Upper lobe of left lung (tissue), 6 donors: ENCODE measurements at regions not wholly inside any gene's neighbourhood (a gene's known extent, or its start where the extent isn't known, plus 50 kb on each side); places are given as distances from the start of the nearest gene placed in this dataset.
"Not testable (repeated sequence)": the region's sequence is repeated elsewhere in the genome, so short reads cannot be mapped to it uniquely, and the experiment has no call there.

Source experiments
- ATAC-seq, 2 donors: fragments of 200-7000 bp; cut with Tn5 transposase; one replicate each; pipeline ENCODE4 v1.9.1; 2022; ENCODE audit warnings: mild to moderate bottlenecking in 2 of 2, moderate library complexity in 2 of 2; ENCODE audit not compliant: low FRiP score in 2 of 2
- DNase-seq, 2 donors: peaks; one replicate each; pipeline ENCODE4 v3.0.0-alpha.2; 2019 to 2020
- H3K27ac ChIP-seq, 4 donors: fragments of 200-600 bp; sonication (generic); one replicate each; pipeline ENCODE4 v1.5.1; 2016 to 2019
- H3K27me3 ChIP-seq, 4 donors: fragments of 200-600 bp; sonication (generic); one replicate each; pipeline ENCODE4 v1.5.1; 2017 to 2019
- H3K36me3 ChIP-seq, 4 donors: fragments of 200-600 bp; sonication (generic); one replicate each; pipeline ENCODE4 v1.5.1; 2016 to 2019
- H3K4me1 ChIP-seq, 4 donors: fragments of 200-600 bp; sonication (generic); one replicate each; pipeline ENCODE4 v1.5.1; 2018 to 2019
- H3K4me3 ChIP-seq, 4 donors: fragments of 200-600 bp; sonication (generic); one replicate each; pipeline ENCODE4 v1.5.1; 2017 to 2019; ENCODE audit warnings: mild to moderate bottlenecking in 2 of 4, moderate library complexity in 1 of 4
- H3K9me3 ChIP-seq, 4 donors: fragments of 200-600 bp; sonication (generic); one replicate each; pipeline ENCODE4 v1.5.1; 2018 to 2019
- CTCF ChIP-seq, 6 experiments: fragments of 450-650 bp in 4 of 6; fragments of 200-600 bp in 2 of 6; sonication (generic) in 2 of 6; IDR thresholded peaks; one replicate each; pipeline ENCODE4 v1.5.1; 2016 to 2019; ENCODE audit warnings: antibody characterized with exemption in 6 of 6
- EP300 ChIP-seq, 4 donors: sonication (generic); formaldehyde crosslinking; IDR thresholded peaks; one replicate each; pipeline ENCODE4 v1.5.1; 2017; ENCODE audit warnings: antibody characterized with exemption in 4 of 4, control low read depth in 2 of 4
- POLR2A ChIP-seq, 4 donors: fragments of 450-650 bp; IDR thresholded peaks; one replicate each; pipeline ENCODE4 v1.5.1; 2016 to 2017; ENCODE audit warnings: antibody characterized with exemption in 4 of 4, mild to moderate bottlenecking in 2 of 4
- POLR2AphosphoS5 ChIP-seq, 2 donors: sonication (generic); formaldehyde crosslinking; IDR thresholded peaks; one replicate each; pipeline ENCODE4 v1.5.1; 2017; ENCODE audit warnings: antibody characterized with exemption in 2 of 2
- WGBS, 2 donors: methylation state at CpG; one replicate each; pipeline ENCODE4 v1.1.5; 2017 to 2018; 5-methylcytosine and 5-hydroxymethylcytosine counted together
- donor health status: DM: no; HTN: no; CAD: no; lungs with moderate emphysema.
- donor health status: DM: no; HTN: yes; CAD: no; lungs with severe emphysema.

GRCh38 chr18:44579028-44579702, 101.5 kb upstream of the SETBP1 start:
- no peak for DNase-seq
- WGBS, 2 donors: 86% methylated on average over 9 of the region's 9 CpGs
- Histone ChIP-seq H3K4me3 (no peak overlapping the region), H3K27ac (no peak overlapping the region), H3K27me3 (no peaks in the 10 kb centered on the region), H3K4me1 (no peaks in the 10 kb centered on the region), H3K36me3 (no peaks in the 10 kb centered on the region), H3K9me3 (no peaks in the 10 kb centered on the region)
- TF ChIP-seq POLR2AphosphoS5 (IDR thresholded peaks at IDR 0.05) (no peak), EP300 (IDR thresholded peaks at IDR 0.05) (no peak), POLR2A (IDR thresholded peaks at IDR 0.05) (no peak), CTCF (IDR thresholded peaks at IDR 0.05) (peak; percentile 13 to 48 (median 34))
- no peak for ATAC-seq

- H3K4me3 ChIP-seq: no peak overlapping the region
- no peaks in the 10 kb centered on the region for H3K9me3 ChIP-seq
- WGBS, 2 donors: 65 to 73% methylated on average over 7 of the region's 7 CpGs
- ATAC-seq (no peak), DNase-seq (no peak)
- TF ChIP-seq EP300 (IDR thresholded peaks at IDR 0.05): no peak
- no peak for TF ChIP-seq CTCF (IDR thresholded peaks at IDR 0.05)
- TF ChIP-seq POLR2A (IDR thresholded peaks at IDR 0.05): no peak
- no peak overlapping the region for H3K27ac ChIP-seq
- H3K36me3 ChIP-seq: no peaks in the 10 kb centered on the region
- no peaks in the 10 kb centered on the region for H3K4me1 ChIP-seq
- H3K27me3 ChIP-seq: no peaks in the 10 kb centered on the region
Observed at GRCh38 chr18:44579745-44580144, 100.9 kb upstream of the SETBP1 start.

- H3K4me1 ChIP-seq: no peaks in the 10 kb centered on the region
- H3K4me3 ChIP-seq: no peak overlapping the region
- DNase-seq: no peak
- H3K27me3 ChIP-seq: no peaks in the 10 kb centered on the region
- no peak for TF ChIP-seq CTCF (IDR thresholded peaks at IDR 0.05)
- no peak for ATAC-seq
- WGBS, 2 donors: 58 to 61% methylated on average over 2 of the region's 2 CpGs
- H3K36me3 ChIP-seq: no peaks in the 10 kb centered on the region
- H3K27ac ChIP-seq: no peak overlapping the region
- no peaks in the 10 kb centered on the region for H3K9me3 ChIP-seq
Observed at GRCh38 chr18:44580159-44580558, 100.5 kb upstream of the SETBP1 start.

GRCh38 chr18:44580782-44581181, 99.9 kb upstream of the SETBP1 start:
- not testable (repeated sequence) for H3K9me3 ChIP-seq, H3K27ac ChIP-seq, H3K27me3 ChIP-seq, H3K4me1 ChIP-seq, H3K36me3 ChIP-seq, H3K4me3 ChIP-seq, ATAC-seq
- 96 to 98% methylated on average over 11 to 21 of the region's 28 CpGs for WGBS, 2 donors
- DNase-seq: peak in 1 of 2 donors; percentile 80

- TF ChIP-seq POLR2AphosphoS5 (IDR thresholded peaks at IDR 0.05): no peak
- no peak for TF ChIP-seq CTCF (IDR thresholded peaks at IDR 0.05)
- no peak for TF ChIP-seq POLR2A (IDR thresholded peaks at IDR 0.05)
- no peak for TF ChIP-seq EP300 (IDR thresholded peaks at IDR 0.05)
- H3K4me1 ChIP-seq: no peaks in the 10 kb centered on the region
- H3K27me3 ChIP-seq: no peaks in the 10 kb centered on the region
- H3K9me3 ChIP-seq: no peaks in the 10 kb centered on the region
- no peak overlapping the region for H3K4me3 ChIP-seq
- H3K27ac ChIP-seq: no peak overlapping the region
- H3K36me3 ChIP-seq: no peaks in the 10 kb centered on the region
- DNase-seq (no peak), ATAC-seq (no peak)
Observed at GRCh38 chr18:44582456-44582855, 98.2 kb upstream of the SETBP1 start.
